Activated CD8-positive, alpha-beta T cell treated with anti-CD3 and anti-CD28 coated beads, Interleukin-2, amount 10 ng/mL, durations not matched to agents 7 days and 5 days (primary cell): ENCODE measurements at regions not wholly inside any gene's neighbourhood (a gene's known extent, or its start where the extent isn't known, plus 50 kb on each side); places are given as distances from the start of the nearest gene placed in this dataset.

Experiments used
- ATAC-seq: fragments of 150-1000 bp; cut with Tn5 transposase; one replicate; pipeline ENCODE4 v1.10.0; 2021; ENCODE audit warnings: moderate library complexity
- CTCF ChIA-PET: fragments of 350-600 bp; sonication (Branson Sonifier 250); formaldehyde crosslinking; loops from one replicate; lab custom pipeline; 2021; ENCODE audit warnings: antibody characterized with exemption; lab: Charles Lee
- POLR2A ChIA-PET: fragments of 350-600 bp; sonication (Branson Sonifier 250); formaldehyde crosslinking; loops from one replicate; lab custom pipeline; 2021; ENCODE audit warnings: antibody characterized with exemption; lab: Charles Lee
- DNase-seq: peaks from one replicate; pipeline ENCODE4 v3.0.0-alpha.2; 2020
- H3K27ac Mint-ChIP-seq: one replicate; pipeline ENCODE4 v1.8.0; 2021; ENCODE audit warnings: mild to moderate bottlenecking, mixed read lengths
- H3K27me3 Mint-ChIP-seq: one replicate; pipeline ENCODE4 v1.8.0; 2021; ENCODE audit warnings: low read depth, mixed read lengths
- H3K36me3 Mint-ChIP-seq: one replicate; pipeline ENCODE4 v1.8.0; 2021; ENCODE audit warnings: low read depth, mixed read lengths
- H3K4me1 Mint-ChIP-seq: one replicate; pipeline ENCODE4 v1.8.0; 2021; ENCODE audit warnings: low read depth, mixed read lengths
- H3K4me3 Mint-ChIP-seq: one replicate; pipeline ENCODE4 v1.8.0; 2021; ENCODE audit warnings: mild to moderate bottlenecking, mixed read lengths
- H3K9me3 Mint-ChIP-seq: one replicate; pipeline ENCODE4 v1.8.0; 2022; ENCODE audit warnings: mixed read lengths; ENCODE audit not compliant: insufficient read depth

DNA sequence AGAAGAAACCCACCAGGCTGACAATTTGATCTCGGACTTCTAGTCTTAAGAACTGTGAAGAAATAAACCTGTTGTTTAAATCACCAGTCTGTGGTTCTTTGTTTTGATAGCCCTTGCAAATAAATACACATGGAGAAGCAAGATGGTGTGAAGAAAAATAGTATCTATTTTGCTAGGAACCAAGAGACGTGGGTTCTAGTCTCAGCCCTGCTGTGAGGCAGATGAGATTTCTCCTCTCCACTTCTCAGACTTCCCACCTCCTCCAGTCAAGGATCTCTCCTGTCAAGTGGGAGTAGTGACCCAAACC, 294.9 kb upstream of the JARID2 start:
- Mint-ChIP-seq H3K27me3 (no peaks in the 10 kb centered on the region), H3K9me3 (no peaks in the 10 kb centered on the region), H3K4me1 (no peaks in the 10 kb centered on the region), H3K36me3 (no peaks in the 10 kb centered on the region), H3K4me3 (no peak overlapping the region), H3K27ac (no peak overlapping the region)
- DNase-seq, result no peak
- ATAC-seq, result no peak
- CTCF ChIA-PET, result no interaction called here
- POLR2A ChIA-PET, result interaction anchor here (0.7 kb wide), 1 partner anchor 567 kb away, joined by 3 read pairs; no protein-coding TSS in a partner anchor

- no peaks in the 10 kb centered on the region for H3K9me3 Mint-ChIP-seq
- no peak overlapping the region for H3K27ac Mint-ChIP-seq
- ATAC-seq (no peak), DNase-seq (no peak)
- no peaks in the 10 kb centered on the region for H3K36me3 Mint-ChIP-seq
- no peaks in the 10 kb centered on the region for H3K4me1 Mint-ChIP-seq
- H3K4me3 Mint-ChIP-seq, result no peak overlapping the region
- H3K27me3 Mint-ChIP-seq, result no peaks in the 10 kb centered on the region
- ChIA-PET CTCF (no interaction called here), POLR2A (interaction anchor here (0.7 kb wide), 2 partner anchors 13 to 568 kb away, joined by 3 read pairs; no protein-coding TSS in a partner anchor)
These were observed 294.2 kb upstream of the JARID2 start for GRCh38 chr6:14951704-14952103.

GRCh38 chr6:14953836-14954235, 292.0 kb upstream of the JARID2 start:
- no peaks in the 10 kb centered on the region for H3K9me3 Mint-ChIP-seq
- POLR2A ChIA-PET, result no interaction called here
- no peak overlapping the region for H3K4me3 Mint-ChIP-seq
- no peaks in the 10 kb centered on the region for H3K4me1 Mint-ChIP-seq
- DNase-seq (no peak), ATAC-seq (no peak)
- H3K27ac Mint-ChIP-seq, result no peak overlapping the region
- CTCF ChIA-PET, result no interaction called here
- H3K27me3 Mint-ChIP-seq, result no peaks in the 10 kb centered on the region
- H3K36me3 Mint-ChIP-seq, result no peaks in the 10 kb centered on the region

- no peaks in the 10 kb centered on the region for H3K27me3 Mint-ChIP-seq
- CTCF ChIA-PET, result no interaction called here
These were observed 288.4 kb upstream of the JARID2 start for GRCh38 chr6:14957355-14958059.

GRCh38 chr6:14959324-14959885, 286.5 kb upstream of the JARID2 start:
- ChIA-PET CTCF (no interaction called here), POLR2A (interaction anchor here (0.6 kb wide), 1 partner anchor 32 kb away, joined by 3 read pairs; no protein-coding TSS in a partner anchor)
- Mint-ChIP-seq H3K27me3 (no peaks in the 10 kb centered on the region), H3K4me3 (no peak overlapping the region), H3K36me3 (no peaks in the 10 kb centered on the region), H3K27ac (no peak overlapping the region), H3K4me1 (no peaks in the 10 kb centered on the region), H3K9me3 (no peaks in the 10 kb centered on the region)
- DNase-seq (no peak), ATAC-seq (no peak)

More at GRCh38 chr6:14957355-14958059, 288.4 kb upstream of the JARID2 start:
- Mint-ChIP-seq H3K36me3 (no peaks in the 10 kb centered on the region), H3K4me1 (no peaks in the 10 kb centered on the region), H3K27ac (no peak overlapping the region), H3K4me3 (no peak overlapping the region), H3K9me3 (no peaks in the 10 kb centered on the region)
- DNase-seq (no peak), ATAC-seq (no peak)
- POLR2A ChIA-PET, result no interaction called here

- Mint-ChIP-seq H3K27me3 (no peaks in the 10 kb centered on the region), H3K4me1 (no peaks in the 10 kb centered on the region), H3K9me3 (peaks cover 3% of the 10 kb centered on the region), H3K27ac (no peak overlapping the region), H3K4me3 (no peak overlapping the region), H3K36me3 (peaks cover 3% of the 10 kb centered on the region)
- DNase-seq (no peak), ATAC-seq (no peak)
- ChIA-PET POLR2A (no interaction called here), CTCF (no interaction called here)
These were observed 281.2 kb upstream of the JARID2 start for GRCh38 chr6:14964556-14965270.

- no peak overlapping the region for H3K4me3 Mint-ChIP-seq
- peaks cover 3% of the 10 kb centered on the region for H3K36me3 Mint-ChIP-seq
- ATAC-seq, result no peak
- ChIA-PET POLR2A (no interaction called here), CTCF (no interaction called here)
- peaks cover 3% of the 10 kb centered on the region for H3K9me3 Mint-ChIP-seq
- H3K27ac Mint-ChIP-seq, result no peak overlapping the region
- H3K4me1 Mint-ChIP-seq, result no peaks in the 10 kb centered on the region
- no peaks in the 10 kb centered on the region for H3K27me3 Mint-ChIP-seq
- DNase-seq, result no peak
These were observed 280.3 kb upstream of the JARID2 start for GRCh38 chr6:14965424-14966075.

DNA sequence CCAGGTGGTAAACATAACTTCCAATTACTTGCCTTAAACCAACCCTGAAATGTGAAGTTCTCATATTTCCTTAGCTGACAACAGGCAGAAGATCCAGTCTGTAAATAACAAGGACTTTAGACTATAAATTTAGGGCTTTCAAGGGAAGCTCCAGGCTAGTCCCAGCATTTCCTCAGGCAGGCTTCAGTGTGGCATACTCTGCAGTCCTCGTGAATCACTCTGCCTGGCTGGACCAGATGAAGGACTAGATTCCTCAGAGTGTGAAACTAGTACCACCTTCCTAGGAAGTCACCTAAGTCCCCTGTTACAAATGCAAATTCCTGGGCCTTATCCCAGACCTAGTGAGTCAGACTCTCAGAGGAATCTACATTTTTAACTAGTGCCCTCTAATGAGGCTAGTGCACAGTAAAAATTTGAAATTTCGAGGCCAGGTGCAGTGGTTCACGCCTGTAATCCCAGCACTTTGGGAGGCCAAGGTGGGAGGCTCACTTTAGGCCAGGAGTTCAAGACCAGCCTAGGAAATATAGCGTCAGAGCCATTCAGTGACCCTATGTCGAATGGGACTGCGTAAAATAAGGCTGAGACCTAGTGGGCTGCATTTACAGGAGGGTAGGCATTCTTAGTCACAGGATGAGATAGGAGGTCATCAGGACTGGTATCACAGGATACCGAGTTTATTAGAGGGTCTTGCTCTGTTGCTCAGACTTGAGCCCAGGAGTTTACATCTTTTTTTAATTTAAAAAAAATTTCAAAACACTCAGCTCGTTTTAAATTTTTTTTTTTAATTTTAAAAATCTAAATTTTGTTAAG, 279.6 kb upstream of the JARID2 start:
- ATAC-seq, result no peak
- Mint-ChIP-seq H3K4me1 (no peaks in the 10 kb centered on the region), H3K4me3 (no peak overlapping the region), H3K9me3 (peaks cover 3% of the 10 kb centered on the region), H3K36me3 (peaks cover 3% of the 10 kb centered on the region), H3K27me3 (no peaks in the 10 kb centered on the region), H3K27ac (no peak overlapping the region)
- ChIA-PET POLR2A (no interaction called here), CTCF (no interaction called here)
- DNase-seq, result no peak

GRCh38 chr6:14966906-14967711, 278.8 kb upstream of the JARID2 start:
- Mint-ChIP-seq H3K27me3 (no peaks in the 10 kb centered on the region), H3K4me1 (no peaks in the 10 kb centered on the region), H3K4me3 (no peak overlapping the region), H3K36me3 (peaks cover 3% of the 10 kb centered on the region), H3K9me3 (peaks cover 3% of the 10 kb centered on the region), H3K27ac (no peak overlapping the region)
- POLR2A ChIA-PET, result no interaction called here
- DNase-seq (no peak), ATAC-seq (no peak)
- CTCF ChIA-PET, result no interaction called here

- H3K36me3 Mint-ChIP-seq, result peaks cover 3% of the 10 kb centered on the region
- H3K27me3 Mint-ChIP-seq, result no peaks in the 10 kb centered on the region
- ChIA-PET CTCF (no interaction called here), POLR2A (no interaction called here)
- no peaks in the 10 kb centered on the region for H3K4me1 Mint-ChIP-seq
- DNase-seq (no peak), ATAC-seq (no peak)
- H3K4me3 Mint-ChIP-seq, result no peak overlapping the region
- no peak overlapping the region for H3K27ac Mint-ChIP-seq
- H3K9me3 Mint-ChIP-seq, result peaks cover 3% of the 10 kb centered on the region
These were observed 277.7 kb upstream of the JARID2 start for GRCh38 chr6:14968056-14968637.

DNA sequence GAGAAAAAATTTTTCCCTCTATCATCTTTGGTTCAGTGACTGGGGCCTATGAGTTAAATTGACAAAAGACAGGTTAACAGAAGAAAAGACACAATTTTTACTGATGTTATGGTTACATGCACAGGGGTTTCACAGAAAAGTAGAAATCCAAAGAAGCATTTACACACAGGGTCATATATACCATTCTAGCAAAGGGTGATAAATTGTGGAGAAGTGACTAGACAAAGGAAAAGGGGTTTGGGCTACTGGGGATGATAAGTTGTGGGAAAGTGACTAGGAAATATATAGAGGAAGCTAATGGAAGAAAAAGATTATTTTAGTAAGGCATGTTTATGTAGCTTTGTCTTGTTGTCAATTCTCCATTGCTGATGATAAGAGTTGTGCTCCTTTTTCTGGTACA, 276.7 kb upstream of the JARID2 start:
- peaks cover 3% of the 10 kb centered on the region for H3K36me3 Mint-ChIP-seq
- H3K27me3 Mint-ChIP-seq, result no peaks in the 10 kb centered on the region
- H3K27ac Mint-ChIP-seq, result no peak overlapping the region
- H3K9me3 Mint-ChIP-seq, result peaks cover 3% of the 10 kb centered on the region
- no peak for ATAC-seq
- no peak for DNase-seq
- CTCF ChIA-PET, result no interaction called here
- H3K4me1 Mint-ChIP-seq, result no peaks in the 10 kb centered on the region
- POLR2A ChIA-PET, result no interaction called here
- H3K4me3 Mint-ChIP-seq, result no peak overlapping the region
